A673 (cell line): ENCODE measurements at regions not wholly inside any gene's neighbourhood (a gene's known extent, or its start where the extent isn't known, plus 50 kb on each side); places are given as distances from the start of the nearest gene placed in this dataset.

Experiments
- CTCF ChIP-seq: fragments of 300-800, 200-600 bp; sonication (generic); conservative IDR thresholded peaks from 2 replicates; pipeline ENCODE4 v1.5.1; 2017; ENCODE audit warnings: low read depth, mild to moderate bottlenecking, antibody characterized with exemption, low read length, moderate library complexity, mixed read lengths
- EZH2 ChIP-seq: fragments of 200-600 bp; sonication (generic); IDR thresholded peaks from 2 replicates; pipeline ENCODE4 v1.6.1; 2017; ENCODE audit warnings: borderline replicate concordance, low read depth, mild to moderate bottlenecking, mixed read lengths, antibody characterized with exemption, low read length; ENCODE audit not compliant: poor library complexity, severe bottlenecking

DNA sequence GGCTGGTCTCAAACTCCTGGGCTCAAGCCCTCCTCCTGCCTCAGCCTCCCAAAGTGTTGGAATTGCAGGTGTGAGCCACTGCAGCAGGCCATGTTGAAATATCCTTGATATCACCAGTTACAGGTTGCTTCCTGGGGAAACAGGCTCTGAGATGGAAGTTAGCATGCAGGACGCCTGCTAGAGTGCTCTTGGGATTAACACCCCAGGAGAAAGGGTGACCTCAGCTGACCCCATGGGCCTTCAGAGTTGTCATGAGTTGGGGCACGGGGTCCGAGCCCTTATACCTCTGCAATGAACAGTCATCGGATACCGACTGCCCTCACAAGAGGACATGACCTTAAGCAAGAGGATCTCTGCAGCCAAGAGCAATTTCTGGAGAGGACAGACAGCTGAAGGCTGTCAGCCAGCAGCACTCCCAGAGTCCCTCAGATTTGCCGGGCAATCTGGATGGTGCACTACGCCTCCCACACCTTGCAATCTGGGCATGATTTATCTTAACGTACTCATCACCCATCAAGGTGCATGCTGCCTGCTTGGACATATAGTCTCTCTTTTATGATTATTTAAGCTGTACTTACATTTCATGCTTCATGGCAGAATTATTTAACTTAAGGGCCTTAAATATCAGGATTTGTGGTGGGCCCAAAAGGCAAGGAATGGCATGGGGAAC is 134.6 kb downstream of the ADSS2 start:
- TF ChIP-seq CTCF: no peak
- no peak for TF ChIP-seq EZH2
